Mesothelial cell of epicardium (in vitro differentiated cells): ENCODE measurements at regions not wholly inside any gene's neighbourhood (a gene's known extent, or its start where the extent isn't known, plus 50 kb on each side); places are given as distances from the start of the nearest gene placed in this dataset.

Source experiments
- DNase-seq, 2 experiments: peaks; one replicate each; pipeline ENCODE4 v3.0.0; 2021; ENCODE audit warnings: low spot score in 2 of 2; ENCODE audit not compliant: unreplicated experiment in 2 of 2
- H3K27ac Mint-ChIP-seq: 2 replicates; pipeline ENCODE4 v1.8.0; 2021; ENCODE audit warnings: mixed read lengths
- H3K27me3 Mint-ChIP-seq: 2 replicates; pipeline ENCODE4 v1.8.0; 2021; ENCODE audit warnings: low read depth, mixed read lengths
- H3K36me3 Mint-ChIP-seq: 2 replicates; pipeline ENCODE4 v1.8.0; 2021; ENCODE audit warnings: mixed read lengths
- H3K4me1 Mint-ChIP-seq: 2 replicates; pipeline ENCODE4 v1.8.0; 2021; ENCODE audit warnings: mixed read lengths
- H3K4me3 Mint-ChIP-seq: 2 replicates; pipeline ENCODE4 v1.8.0; 2021; ENCODE audit warnings: mild to moderate bottlenecking, moderate library complexity, mixed read lengths
- H3K9me3 Mint-ChIP-seq: 2 replicates; pipeline ENCODE4 v1.8.0; 2021; ENCODE audit warnings: mixed read lengths
- TF ChIP-seq, protein P1 (sequence below): fragments of 200-600 bp; sonication (generic); IDR thresholded peaks from one replicate; pipeline ENCODE4 v1.5.0; 2021; ENCODE audit warnings: antibody characterized with exemption; ENCODE audit not compliant: unreplicated experiment

DNA sequence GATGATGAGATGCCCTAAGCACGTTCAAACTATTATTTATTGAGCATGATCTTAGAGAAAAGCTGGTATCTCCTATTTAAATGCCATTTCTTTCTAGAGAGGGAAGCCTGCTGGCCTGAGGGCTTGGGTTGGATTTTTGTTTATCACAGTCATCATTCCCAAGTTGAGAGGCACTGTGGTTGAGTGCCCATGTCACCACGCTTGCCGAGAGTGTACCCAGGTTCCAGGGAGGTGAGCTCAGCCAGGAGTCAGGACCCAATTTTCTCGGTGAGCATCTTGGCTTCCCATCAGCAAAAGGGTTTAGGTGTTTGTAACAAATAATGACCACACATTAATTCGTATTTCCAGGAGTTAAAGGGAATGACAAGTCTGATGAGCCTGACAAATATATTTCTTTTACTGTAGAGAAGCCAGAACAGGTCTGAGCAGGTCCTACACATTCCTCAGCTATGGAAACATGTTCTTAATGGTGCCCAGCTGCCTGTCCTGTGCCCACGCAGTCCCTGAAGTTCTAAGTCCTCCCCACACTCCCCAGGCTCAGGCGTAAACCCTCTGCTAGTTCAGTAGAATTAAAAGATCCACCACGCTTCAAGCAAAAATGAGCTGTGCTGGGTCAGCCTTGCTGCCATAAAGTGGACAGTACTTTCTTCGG, 258.9 kb upstream of the IRX2 start:
- no peak overlapping the region for H3K4me3 Mint-ChIP-seq
- no peaks in the 10 kb centered on the region for H3K27me3 Mint-ChIP-seq
- peak overlapping the region; percentile 19 for H3K27ac Mint-ChIP-seq
- no peaks in the 10 kb centered on the region for H3K36me3 Mint-ChIP-seq
- TF ChIP-seq, protein P1, sequence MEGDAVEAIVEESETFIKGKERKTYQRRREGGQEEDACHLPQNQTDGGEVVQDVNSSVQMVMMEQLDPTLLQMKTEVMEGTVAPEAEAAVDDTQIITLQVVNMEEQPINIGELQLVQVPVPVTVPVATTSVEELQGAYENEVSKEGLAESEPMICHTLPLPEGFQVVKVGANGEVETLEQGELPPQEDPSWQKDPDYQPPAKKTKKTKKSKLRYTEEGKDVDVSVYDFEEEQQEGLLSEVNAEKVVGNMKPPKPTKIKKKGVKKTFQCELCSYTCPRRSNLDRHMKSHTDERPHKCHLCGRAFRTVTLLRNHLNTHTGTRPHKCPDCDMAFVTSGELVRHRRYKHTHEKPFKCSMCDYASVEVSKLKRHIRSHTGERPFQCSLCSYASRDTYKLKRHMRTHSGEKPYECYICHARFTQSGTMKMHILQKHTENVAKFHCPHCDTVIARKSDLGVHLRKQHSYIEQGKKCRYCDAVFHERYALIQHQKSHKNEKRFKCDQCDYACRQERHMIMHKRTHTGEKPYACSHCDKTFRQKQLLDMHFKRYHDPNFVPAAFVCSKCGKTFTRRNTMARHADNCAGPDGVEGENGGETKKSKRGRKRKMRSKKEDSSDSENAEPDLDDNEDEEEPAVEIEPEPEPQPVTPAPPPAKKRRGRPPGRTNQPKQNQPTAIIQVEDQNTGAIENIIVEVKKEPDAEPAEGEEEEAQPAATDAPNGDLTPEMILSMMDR = no peak
- no peak for DNase-seq
- H3K9me3 Mint-ChIP-seq = peaks cover 6% of the 10 kb centered on the region
- peaks cover 11% of the 10 kb centered on the region for H3K4me1 Mint-ChIP-seq

DNA sequence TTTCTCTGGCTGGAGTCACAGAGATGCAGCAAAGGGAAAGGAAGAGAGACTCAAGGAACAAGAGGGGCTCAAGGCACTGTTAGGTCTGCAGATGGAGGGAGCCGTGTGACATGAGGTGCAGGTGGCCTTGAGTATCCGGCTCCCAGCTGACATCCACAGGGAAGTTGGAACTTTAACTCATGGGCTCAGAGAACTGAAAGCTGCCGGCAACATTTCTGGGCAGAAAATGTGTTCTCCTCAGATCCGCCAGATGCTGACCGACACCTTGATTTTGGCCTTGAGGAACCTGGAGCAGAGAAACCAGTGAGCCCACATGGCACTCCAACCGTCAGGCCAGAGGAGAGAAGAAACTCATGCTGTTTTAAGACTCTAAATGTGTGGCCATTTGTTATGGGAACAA, 258.1 kb upstream of the IRX2 start:
- no peak overlapping the region for H3K4me3 Mint-ChIP-seq
- H3K4me1 Mint-ChIP-seq = peaks cover 11% of the 10 kb centered on the region
- peaks cover 3% of the 10 kb centered on the region for H3K27me3 Mint-ChIP-seq
- H3K9me3 Mint-ChIP-seq = peaks cover 6% of the 10 kb centered on the region
- TF ChIP-seq, protein P1 = no peak
- H3K27ac Mint-ChIP-seq = no peak overlapping the region
- H3K36me3 Mint-ChIP-seq = no peaks in the 10 kb centered on the region
- DNase-seq = no peak

DNA sequence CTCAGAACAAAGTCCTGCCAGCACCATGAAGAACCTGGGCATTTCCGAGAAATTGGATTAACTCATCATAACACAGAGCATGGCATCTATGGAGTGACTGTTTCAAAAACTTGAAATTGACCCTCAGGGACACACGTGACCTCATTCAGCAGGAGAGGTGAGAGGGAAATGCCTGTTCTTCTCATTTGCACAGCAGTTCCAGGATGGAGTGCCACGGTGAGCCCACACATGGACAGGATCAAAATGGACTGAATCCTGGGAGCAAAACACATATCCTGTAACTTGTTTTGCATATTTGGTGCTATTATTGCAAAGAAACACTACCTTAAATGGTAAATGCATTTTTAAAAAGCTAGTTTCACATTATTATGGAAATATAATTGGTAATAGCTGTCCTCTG, 256.1 kb upstream of the IRX2 start:
- Mint-ChIP-seq H3K9me3 (peaks cover 6% of the 10 kb centered on the region), H3K4me3 (no peak overlapping the region), H3K36me3 (no peaks in the 10 kb centered on the region), H3K4me1 (peaks cover 11% of the 10 kb centered on the region), H3K27me3 (peaks cover 3% of the 10 kb centered on the region), H3K27ac (no peak overlapping the region)
- no peak for DNase-seq
- TF ChIP-seq, protein P1 = no peak

DNA sequence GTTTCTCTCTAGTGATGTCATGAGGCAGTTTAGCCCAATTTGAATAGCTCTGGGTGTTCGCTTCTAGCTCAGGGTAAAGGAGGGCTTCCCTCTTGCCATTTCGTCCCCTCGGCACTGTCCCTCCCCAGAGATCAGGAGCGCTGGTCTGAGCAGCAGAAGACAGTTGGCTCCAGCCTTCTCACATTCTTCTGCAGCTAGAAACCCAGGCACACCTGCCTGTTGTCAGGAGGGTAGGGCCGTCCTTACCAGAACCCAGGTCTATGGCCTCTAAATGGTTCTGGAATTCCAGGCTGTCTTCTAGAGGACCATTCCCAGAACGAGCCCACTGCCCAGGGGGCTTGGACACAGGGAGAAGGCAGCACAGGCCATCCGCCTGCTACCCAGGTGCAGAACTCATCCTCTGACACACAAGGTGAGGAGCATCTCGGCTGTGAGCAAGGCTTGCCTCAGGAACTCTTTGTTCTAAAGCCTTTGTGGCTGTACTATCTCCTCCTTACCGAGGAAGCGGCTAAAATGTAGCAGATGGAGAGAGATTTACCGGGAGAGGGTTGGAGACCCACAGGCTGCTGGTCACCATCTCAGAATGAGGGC, 255.6 kb upstream of the IRX2 start:
- no peak for DNase-seq

DNA sequence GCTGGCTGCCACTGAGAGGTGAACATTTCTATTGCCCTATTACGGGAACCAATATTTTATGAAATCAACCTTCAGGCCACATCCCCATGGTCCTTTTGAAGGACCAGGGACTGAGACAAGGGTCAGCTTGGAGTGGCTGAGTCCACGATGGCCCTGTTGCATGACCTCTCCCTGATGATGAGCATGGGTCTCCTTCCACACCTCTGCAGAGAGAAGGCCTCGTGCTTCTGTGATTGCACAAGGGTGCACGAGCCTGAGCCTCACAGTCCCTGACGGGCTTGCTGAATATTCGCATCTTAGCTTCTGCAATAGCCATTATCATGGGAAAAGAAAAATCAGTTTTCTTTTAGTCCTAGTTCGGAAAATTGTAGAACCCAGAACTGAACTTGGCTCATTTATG, 255.0 kb upstream of the IRX2 start:
- no peak for DNase-seq
- no peak overlapping the region for H3K4me3 Mint-ChIP-seq
- H3K27ac Mint-ChIP-seq = no peak overlapping the region
- TF ChIP-seq, protein P1 = no peak
- peaks cover 8% of the 10 kb centered on the region for H3K9me3 Mint-ChIP-seq
- peaks cover 3% of the 10 kb centered on the region for H3K27me3 Mint-ChIP-seq
- H3K4me1 Mint-ChIP-seq = peaks cover 11% of the 10 kb centered on the region
- H3K36me3 Mint-ChIP-seq = no peaks in the 10 kb centered on the region

More for the DNA sequence above, 255.6 kb upstream of the IRX2 start:
- H3K9me3 Mint-ChIP-seq = peaks cover 8% of the 10 kb centered on the region
- no peaks in the 10 kb centered on the region for H3K36me3 Mint-ChIP-seq
- H3K4me1 Mint-ChIP-seq = peaks cover 11% of the 10 kb centered on the region
- H3K27me3 Mint-ChIP-seq = peaks cover 3% of the 10 kb centered on the region
- TF ChIP-seq, protein P1 = no peak
- no peak overlapping the region for H3K27ac Mint-ChIP-seq
- H3K4me3 Mint-ChIP-seq = no peak overlapping the region
